ENCODE measurements at regions not wholly inside any gene's neighbourhood (a gene's known extent, or its start where the extent isn't known, plus 50 kb on each side); places are given as distances from the start of the nearest gene placed in this dataset.

DNA sequence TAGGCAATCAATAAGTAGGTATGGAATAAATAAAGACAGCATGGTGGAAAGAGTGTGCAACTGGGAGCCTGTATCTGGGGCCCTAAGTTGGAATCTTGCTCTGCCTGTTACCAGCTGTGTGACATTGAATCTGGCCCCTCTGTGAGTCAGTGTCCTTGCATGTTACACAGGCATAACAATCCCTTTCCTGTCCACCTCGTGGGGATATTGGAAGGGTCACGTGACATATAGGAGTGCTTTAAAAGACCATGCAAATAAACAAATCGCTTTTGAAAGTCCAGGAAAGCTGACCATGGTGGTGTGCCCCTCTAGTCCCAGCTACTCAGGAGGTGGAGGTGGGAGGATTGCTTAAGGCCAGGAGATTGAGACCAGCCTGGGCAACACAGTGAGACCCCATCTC is 51.1 kb upstream of the VRK1 start:
- TF ChIP-seq, protein P1, sequence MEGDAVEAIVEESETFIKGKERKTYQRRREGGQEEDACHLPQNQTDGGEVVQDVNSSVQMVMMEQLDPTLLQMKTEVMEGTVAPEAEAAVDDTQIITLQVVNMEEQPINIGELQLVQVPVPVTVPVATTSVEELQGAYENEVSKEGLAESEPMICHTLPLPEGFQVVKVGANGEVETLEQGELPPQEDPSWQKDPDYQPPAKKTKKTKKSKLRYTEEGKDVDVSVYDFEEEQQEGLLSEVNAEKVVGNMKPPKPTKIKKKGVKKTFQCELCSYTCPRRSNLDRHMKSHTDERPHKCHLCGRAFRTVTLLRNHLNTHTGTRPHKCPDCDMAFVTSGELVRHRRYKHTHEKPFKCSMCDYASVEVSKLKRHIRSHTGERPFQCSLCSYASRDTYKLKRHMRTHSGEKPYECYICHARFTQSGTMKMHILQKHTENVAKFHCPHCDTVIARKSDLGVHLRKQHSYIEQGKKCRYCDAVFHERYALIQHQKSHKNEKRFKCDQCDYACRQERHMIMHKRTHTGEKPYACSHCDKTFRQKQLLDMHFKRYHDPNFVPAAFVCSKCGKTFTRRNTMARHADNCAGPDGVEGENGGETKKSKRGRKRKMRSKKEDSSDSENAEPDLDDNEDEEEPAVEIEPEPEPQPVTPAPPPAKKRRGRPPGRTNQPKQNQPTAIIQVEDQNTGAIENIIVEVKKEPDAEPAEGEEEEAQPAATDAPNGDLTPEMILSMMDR (IDR thresholded peaks at IDR 0.05; ENCODE audit: low read depth, low read length, poor library complexity, severe bottlenecking) = no peak
- TF ChIP-seq EZH2phosphoT487 (IDR thresholded peaks at IDR 0.05; ENCODE audit: borderline replicate concordance, low read length) = no peak
